ENCODE measurements at regions not wholly inside any gene's neighbourhood (a gene's known extent, or its start where the extent isn't known, plus 50 kb on each side); places are given as distances from the start of the nearest gene placed in this dataset.
A peak's percentile ranks its signal among the peaks of the same experiment; 100 is the strongest.

DNA sequence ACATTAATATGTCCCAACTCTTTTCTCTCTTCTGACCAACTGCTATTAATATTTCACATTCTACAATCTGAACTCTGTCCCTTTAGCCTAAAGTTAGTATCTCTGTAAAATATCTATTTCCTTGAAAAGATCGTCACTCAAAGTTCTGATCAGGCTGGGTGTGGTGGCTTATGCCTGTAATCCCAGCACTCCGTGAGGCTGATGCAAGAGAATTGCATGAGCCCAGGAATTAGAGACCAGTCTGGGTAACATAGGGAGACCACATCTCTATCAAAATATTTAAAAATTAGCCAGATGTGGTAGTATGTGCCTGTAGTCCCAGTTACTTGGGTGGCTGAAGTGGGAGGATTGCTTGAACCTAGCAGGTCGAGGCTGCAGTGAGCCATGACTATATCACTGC is 695.6 kb downstream of the MCTP2 start:
- no peak for DNase-seq
- no peaks in the 10 kb centered on the region for H3K27me3 ChIP-seq
- intact Hi-C loops (cut with DNase I), result no loop called here
- no peaks in the 10 kb centered on the region for H3K36me3 ChIP-seq
- TF ChIP-seq CTCF (IDR thresholded peaks at IDR 0.05), result no peak
- no peak for TF ChIP-seq POLR2A (IDR thresholded peaks at IDR 0.05)
- peak overlapping the region in 1 of 4 donors; percentile 4 for H3K27ac ChIP-seq
- H3K4me1 ChIP-seq, result no peaks in the 10 kb centered on the region
- no peak overlapping the region for H3K4me3 ChIP-seq
- 61 to 67% methylated on average over 3 of the region's 3 CpGs for WGBS, 2 donors
- no peaks in the 10 kb centered on the region for H3K9me3 ChIP-seq

- H3K4me1 ChIP-seq, result no peaks in the 10 kb centered on the region
- H3K27ac ChIP-seq, result no peak overlapping the region
- no peak overlapping the region for H3K4me3 ChIP-seq
- WGBS, 2 donors, result 67 to 85% methylated on average over 1 to 3 of the region's 3 CpGs
- intact Hi-C loops (cut with DNase I), result no loop called here
- TF ChIP-seq POLR2A (IDR thresholded peaks at IDR 0.05) (no peak), CTCF (IDR thresholded peaks at IDR 0.05) (no peak)
- no peak for DNase-seq
- no peaks in the 10 kb centered on the region for H3K9me3 ChIP-seq
- H3K36me3 ChIP-seq, result no peaks in the 10 kb centered on the region
- H3K27me3 ChIP-seq, result no peaks in the 10 kb centered on the region
Measured at GRCh38 chr15:94929282-94929681, 697.9 kb downstream of the MCTP2 start.

GRCh38 chr15:94930441-94930840 is 699.1 kb downstream of the MCTP2 start:
- no peaks in the 10 kb centered on the region for H3K27me3 ChIP-seq
- H3K27ac ChIP-seq, result no peak overlapping the region
- no peaks in the 10 kb centered on the region for H3K9me3 ChIP-seq
- intact Hi-C loops (cut with DNase I), result no loop called here
- H3K4me3 ChIP-seq, result no peak overlapping the region
- WGBS, 2 donors, result 53 to 56% methylated on average over 4 of the region's 4 CpGs
- H3K4me1 ChIP-seq, result no peaks in the 10 kb centered on the region
- no peaks in the 10 kb centered on the region for H3K36me3 ChIP-seq
- TF ChIP-seq CTCF (IDR thresholded peaks at IDR 0.05), result no peak
- no peak for TF ChIP-seq POLR2A (IDR thresholded peaks at IDR 0.05)
- DNase-seq, result no peak

GRCh38 chr15:94930960-94931359 is 699.6 kb downstream of the MCTP2 start:
- intact Hi-C loops (cut with DNase I), result no loop called here
- Histone ChIP-seq H3K27ac (no peak overlapping the region), H3K9me3 (no peaks in the 10 kb centered on the region), H3K27me3 (no peaks in the 10 kb centered on the region), H3K4me1 (no peaks in the 10 kb centered on the region), H3K36me3 (no peaks in the 10 kb centered on the region), H3K4me3 (no peak overlapping the region)
- DNase-seq, result no peak
- 59 to 69% methylated on average over 4 of the region's 4 CpGs for WGBS, 2 donors
- TF ChIP-seq CTCF (IDR thresholded peaks at IDR 0.05), result no peak
- no peak for TF ChIP-seq POLR2A (IDR thresholded peaks at IDR 0.05)

- TF ChIP-seq CTCF (IDR thresholded peaks at IDR 0.05) (no peak), POLR2A (IDR thresholded peaks at IDR 0.05) (no peak)
- WGBS, 2 donors, result 90 to 92% methylated on average over 3 of the region's 3 CpGs
- DNase-seq, result no peak
- Histone ChIP-seq H3K9me3 (no peaks in the 10 kb centered on the region), H3K4me1 (no peaks in the 10 kb centered on the region), H3K27me3 (no peaks in the 10 kb centered on the region), H3K4me3 (no peak overlapping the region), H3K27ac (no peak overlapping the region), H3K36me3 (no peaks in the 10 kb centered on the region)
- intact Hi-C loops (cut with DNase I), result no loop called here
Measured at GRCh38 chr15:94934440-94934839, 703.1 kb downstream of the MCTP2 start.
